Fibroblast of peridontal ligament (primary cell): ENCODE measurements at regions not wholly inside any gene's neighbourhood (a gene's known extent, or its start where the extent isn't known, plus 50 kb on each side); places are given as distances from the start of the nearest gene placed in this dataset.
A peak's percentile ranks its signal among the peaks of the same experiment; 100 is the strongest.

Source experiments
- DNase-seq: peaks from one replicate; pipeline ENCODE4 v3.0.0-alpha.2; 2010; ENCODE audit errors: extremely low read depth

DNA sequence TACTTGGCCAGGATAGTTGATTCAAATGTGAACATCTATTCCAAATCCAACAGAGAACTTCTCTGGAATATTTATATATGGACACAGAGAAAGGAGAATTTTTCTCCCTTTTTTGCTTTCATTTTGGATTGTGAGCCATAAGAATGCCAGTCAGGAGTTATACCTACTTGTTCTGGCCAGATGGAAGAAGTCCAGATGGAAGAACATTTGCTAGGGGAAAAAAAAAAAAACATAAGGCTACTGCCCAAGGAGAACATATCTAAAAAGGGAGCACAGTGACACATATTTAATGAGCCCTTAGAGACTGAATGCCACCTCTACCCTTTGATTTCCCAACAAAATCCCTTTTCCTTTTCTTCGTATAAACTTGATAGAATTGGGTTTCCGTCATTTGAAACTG lies 61.7 kb upstream of the PPP2R2B start:
- no peak for DNase-seq

DNA sequence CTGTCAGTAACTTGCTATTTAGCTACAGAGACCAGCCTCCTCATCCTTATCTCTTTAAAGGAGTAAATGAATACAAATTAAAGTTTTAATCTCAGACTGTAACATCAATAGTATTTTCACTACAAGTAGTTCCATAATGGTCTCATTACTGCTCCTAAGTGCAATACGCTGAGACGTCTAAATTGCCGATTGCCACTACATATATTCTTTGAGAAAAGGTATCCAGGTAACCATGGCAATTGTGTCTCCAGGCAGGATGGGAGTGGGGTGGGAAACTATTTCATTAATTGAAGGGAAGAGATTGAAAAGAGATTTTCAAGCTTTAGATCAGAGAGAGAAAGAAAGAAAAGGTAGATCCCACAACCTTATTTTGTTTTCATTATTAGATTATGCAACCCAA lies 65.5 kb upstream of the PPP2R2B start:
- no peak for DNase-seq

DNA sequence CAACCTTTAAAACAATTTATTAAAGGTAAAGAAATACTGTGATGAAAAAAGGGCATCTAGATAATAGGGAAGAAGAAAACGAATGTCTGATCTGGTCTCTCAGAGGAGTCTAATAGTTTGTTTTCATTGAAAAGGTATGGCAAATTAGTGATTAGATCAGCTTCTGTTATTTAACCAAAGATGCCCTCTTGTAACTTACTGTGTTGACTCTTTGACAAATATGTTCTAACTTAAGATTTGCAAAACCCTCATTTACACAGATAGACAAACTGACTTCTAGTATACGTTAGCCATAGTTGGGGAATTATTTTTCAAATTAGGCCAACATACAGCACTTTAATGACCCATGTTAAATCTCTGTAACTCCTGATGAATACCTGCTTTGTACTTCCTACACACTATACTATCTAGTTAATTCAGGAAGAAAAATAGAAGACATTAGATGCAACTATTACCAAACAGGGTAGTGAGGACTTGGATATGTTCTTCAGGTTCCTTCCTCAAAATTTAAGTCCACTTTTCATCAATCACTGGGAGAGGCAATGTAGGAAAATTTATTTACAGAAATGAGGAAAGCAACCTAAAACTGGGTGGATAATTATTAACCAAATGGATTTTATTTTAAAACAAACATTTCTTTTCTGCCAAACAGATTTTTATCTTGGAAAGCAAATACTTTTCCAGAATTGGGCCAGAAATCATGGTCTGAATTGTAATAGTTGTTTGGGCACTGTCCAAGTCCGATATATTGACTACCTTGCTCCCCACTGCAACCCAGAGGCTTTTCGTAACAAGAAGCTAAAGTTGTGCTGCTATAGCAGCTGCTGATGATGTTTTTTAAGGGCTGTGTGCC lies 66.4 kb upstream of the PPP2R2B start:
- DNase-seq = no peak

DNA sequence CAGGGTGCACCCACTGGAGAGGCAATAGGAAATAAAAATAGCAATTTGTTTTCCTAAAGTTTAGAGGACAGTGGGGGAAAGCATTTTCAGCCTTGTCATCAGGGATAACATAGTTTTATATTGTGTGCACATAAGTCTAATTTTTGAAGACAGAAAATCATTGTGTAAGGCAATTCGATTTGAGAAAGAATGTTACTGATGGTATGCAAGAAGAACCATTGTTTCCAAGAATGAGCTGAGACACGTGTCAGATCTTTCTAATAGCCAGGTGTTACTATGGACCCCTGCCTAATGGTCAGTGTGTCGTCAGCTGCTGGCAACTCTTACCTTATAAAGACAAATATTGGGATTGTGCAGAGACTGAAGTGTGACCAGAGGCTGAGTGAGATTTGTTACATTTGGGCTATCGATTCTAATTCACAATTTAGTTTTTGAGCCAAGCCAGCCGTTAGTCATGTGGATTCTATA lies 67.1 kb upstream of the PPP2R2B start:
- no peak for DNase-seq

DNA sequence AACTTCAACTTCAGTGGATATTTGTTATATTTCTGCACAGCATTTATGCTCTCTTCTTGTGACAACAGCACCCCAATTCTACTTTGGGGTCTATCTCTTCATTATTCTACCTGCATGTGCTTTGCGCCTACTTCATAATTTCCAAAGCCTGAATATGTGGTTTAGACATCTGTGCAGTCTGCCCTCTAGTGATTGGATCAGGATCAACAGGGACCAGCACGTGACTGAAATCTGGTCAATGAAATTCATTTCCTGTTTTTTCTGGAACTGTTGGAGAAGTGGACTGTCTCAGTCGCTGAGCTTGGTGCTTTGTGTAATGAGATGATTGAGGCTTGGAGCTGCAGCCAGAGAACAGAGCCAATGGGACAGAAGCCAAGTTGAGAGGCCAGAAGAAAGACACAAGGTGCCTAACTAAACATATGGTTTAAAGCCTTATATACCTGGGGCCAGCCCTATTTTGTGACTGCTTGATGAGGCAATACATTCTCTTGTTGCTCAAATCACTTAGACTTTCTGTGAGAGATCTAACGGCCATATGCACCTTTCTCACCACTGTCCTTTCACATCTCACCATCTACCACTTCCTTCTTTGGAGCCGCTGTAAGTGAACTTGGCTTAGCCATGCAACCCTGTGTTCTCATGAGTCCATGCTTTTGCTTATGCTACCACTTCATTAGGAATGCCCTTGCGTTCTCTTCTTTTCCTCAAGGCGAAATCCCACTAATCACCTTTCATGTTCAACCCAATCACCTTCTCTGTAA lies 68.8 kb upstream of the PPP2R2B start:
- no peak for DNase-seq

DNA sequence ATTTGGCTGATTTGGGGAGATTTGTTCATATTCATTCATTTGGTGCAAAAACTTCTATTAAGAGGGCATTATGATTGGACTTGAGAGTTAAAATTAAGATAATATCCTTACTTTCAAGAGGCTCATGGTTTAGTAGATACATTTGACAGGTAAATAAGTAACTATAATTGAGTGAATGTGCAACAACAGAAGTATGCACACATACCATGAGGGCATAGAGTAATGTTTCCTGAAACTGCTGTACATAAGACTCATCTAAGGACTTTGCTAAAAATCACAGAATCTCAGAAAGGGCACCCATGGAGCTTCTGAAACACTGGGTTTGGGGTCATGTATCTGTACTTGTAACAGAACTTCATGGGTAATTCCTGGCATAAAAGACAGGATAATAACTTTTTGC lies 70.1 kb upstream of the PPP2R2B start:
- DNase-seq = no peak

DNA sequence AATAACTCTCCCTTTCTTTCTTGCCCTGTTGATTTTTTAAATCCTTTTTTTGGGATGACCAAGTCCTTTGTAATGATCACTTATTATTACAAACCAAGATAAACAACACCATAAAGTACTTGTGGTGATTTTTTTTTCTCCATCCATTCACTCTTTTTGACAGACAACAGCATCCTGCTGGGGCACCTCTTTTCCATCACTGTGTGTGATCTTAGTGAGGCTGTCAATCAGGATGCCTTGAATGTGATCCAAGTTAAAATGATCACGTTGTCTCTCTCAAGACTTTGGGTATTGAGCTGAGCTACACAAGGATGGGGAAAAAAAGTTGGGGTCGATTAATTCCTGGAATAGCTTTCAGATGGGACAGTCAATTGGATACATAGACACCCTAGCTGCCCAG lies 73.6 kb upstream of the PPP2R2B start:
- no peak for DNase-seq

DNA sequence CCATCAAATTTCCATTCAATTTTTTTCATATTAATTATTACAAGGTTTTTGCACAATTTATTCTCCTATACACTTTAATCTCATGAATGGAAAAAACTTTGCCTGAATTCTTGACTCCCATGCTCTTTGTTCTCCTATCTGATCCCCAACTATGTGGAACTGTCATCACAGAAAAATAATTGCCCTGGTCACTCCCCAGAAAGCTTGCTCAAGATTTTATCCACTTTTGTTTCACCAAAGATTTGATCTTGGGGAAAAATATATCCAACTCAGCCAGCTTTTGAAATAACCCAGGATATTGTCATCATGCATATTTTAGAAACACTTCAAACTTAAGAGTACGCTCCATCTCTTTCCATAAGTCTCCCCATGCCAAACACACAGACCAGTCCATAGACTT lies 77.7 kb upstream of the PPP2R2B start:
- DNase-seq = no peak

DNA sequence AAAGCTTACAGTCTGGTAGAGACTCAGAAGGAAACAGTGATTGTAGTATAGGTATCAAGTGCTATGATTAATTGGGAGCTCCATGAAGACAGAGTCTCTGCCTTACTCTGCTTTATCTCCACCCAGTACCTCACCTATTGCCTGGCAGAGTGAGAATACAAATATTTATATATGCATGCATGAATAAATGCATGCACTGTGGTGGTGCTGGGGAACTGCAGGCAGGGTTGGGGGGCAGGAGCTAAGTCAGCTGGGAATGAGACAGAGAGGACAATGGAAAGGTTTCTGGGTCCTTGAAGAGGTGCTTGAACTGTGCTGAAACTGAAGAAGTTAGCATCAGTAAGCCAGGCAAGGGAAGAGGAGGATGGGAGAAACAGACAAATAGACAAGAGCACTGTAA lies 80.8 kb upstream of the PPP2R2B start:
- no peak for DNase-seq

DNA sequence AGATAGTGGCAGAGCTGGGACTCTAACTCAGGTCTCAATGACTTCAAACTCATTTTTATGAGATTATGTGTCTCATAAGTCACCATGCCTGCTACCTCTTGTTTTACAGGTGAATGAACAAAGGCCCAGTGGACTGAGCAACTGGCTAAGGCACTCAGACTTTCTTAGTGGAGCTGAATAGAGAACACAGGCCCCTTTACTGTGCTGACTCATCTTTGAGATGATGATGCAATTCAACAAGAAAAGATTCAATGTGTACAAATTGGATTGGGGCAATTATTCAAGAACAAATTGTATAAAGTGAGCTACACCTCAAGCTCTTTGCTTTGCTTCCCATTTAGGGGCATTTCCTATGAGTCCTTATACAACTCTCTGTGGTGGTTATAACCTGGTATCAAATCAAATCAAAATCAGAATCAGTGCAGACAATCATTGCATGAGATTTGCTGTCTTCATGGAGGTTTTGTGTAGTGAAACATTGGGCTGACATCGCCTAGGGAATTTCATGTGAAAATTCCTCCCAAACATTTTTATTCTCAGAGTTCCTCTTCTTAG lies 84.3 kb upstream of the PPP2R2B start:
- peak; percentile 3 for DNase-seq

DNA sequence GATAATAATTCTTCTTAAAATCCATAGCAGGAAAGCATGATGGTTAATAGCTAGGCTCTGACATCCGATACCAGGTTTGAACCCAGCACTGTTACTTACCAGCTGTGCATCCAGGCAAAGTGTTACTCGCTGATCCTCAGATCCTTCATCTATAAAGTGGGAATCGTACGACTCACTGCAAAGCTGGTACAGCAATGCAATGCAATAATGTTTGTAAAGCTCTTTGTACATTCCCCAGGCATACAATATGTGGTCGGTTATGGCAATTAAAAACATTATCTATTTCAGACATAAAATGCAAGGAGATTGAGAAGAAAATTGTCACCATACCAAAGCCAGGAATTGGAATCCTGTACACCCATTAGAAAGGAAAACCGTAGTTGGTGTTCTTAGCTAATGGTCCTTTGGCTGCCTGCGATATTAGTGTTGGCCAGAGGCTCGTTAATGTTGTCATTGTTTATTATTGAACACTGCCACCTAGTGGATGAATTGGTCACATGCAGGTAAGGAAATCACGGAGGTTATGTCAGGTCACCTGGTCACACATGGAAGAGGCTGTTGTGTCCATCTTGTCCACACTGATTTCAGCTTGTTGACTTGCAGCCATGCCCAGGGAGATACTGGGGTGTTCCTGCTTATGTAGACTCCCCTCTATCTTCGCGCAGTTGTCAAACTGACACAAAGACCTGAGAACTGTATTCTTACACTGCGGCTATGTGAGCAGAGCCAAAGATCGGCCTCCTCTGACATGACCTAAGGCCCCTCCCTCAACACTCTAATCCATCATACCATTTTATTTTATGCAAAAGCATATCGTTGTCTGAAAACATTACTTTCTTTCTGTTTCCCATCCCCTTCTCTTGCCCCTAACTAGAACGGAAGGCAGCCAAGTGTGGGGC lies 87.5 kb upstream of the PPP2R2B start:
- DNase-seq = peak; percentile 71

DNA sequence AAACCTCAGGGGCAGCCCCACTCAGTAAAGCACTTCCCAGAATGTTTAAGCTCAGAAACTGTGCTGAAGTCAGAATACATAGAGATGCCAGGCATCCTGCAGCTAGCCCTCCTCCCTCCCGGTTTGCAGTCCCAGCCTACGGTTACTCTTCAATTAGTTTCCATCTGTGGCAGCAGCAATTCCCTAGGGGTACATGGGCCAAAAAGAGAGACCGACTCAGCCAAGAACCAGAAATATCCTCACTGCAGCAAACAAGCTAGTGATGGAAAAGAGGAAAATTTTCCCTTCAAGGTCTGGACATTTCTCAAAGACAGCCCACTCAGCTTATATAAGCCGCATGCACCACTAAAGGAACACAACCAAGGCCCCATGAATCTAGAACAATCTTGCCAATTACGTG lies 89.1 kb upstream of the PPP2R2B start:
- no peak for DNase-seq

DNA sequence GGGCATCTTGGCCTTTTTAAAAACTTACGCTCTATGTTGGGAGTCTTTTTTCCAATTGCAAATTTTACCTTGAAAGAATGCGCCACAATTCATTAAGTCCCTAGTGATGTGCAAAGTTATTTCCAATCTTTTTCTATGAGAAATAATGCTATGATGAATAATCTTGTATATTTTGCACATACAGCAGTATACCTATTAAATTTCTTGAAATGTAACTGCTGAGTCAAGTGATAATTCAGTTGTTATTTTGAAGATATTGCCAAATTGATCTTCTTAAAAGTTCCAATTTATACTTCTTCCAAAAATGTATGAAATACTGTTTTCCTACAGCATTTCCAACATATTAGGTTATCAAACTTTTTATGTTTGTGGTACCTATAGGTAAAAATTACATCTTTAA lies 92.8 kb upstream of the PPP2R2B start:
- no peak for DNase-seq

DNA sequence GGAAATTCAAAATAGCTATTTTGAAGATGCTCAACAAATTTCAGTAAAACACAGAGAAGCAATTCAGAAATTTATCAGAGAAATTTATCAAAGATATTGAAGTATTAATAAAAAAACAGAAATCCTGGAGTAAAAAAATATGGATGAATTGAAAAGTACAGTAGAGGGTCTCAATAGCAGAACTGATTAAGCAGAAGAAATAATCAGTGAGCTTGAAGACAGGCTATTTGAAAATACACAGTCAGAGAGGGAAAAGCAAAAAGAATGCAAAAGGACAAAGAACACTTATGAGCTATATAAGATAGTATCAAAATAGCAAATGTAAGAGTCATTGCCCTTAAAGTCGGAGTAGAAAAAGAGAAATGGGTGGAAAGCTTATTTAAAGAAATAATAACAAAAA lies 107.9 kb upstream of the PPP2R2B start:
- DNase-seq = no peak

DNA sequence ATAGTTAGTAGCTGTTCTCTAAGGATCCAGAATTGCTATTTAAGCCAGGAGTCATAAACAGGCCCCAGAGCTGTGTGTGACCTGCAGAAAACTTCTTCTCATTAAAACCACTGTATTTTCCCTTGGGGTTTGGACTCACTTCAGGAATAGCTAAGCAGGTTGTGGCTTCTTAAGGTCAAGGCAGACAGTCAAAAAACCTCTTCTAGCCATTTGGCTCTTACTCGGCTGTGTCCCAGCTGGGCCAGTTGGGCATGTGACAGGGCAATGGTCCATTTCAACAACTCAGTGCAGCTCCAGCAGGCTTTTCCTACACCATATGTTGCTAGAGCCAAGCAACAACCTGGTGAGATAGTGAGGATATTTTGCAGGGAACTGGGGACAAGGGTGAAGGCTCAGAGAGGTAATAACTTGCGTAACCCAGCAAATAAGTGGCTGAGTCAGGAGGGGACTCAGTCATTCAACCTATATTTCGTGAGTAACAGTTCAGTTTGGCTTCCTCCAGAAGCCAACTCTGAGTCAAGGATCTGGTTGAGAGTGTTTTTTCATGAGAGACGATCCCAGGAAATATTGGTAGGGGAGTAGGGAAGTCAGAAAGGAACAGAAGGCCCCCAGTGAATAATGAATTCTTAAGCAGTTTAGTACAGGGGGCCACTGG lies 115.4 kb upstream of the PPP2R2B start:
- DNase-seq = no peak

DNA sequence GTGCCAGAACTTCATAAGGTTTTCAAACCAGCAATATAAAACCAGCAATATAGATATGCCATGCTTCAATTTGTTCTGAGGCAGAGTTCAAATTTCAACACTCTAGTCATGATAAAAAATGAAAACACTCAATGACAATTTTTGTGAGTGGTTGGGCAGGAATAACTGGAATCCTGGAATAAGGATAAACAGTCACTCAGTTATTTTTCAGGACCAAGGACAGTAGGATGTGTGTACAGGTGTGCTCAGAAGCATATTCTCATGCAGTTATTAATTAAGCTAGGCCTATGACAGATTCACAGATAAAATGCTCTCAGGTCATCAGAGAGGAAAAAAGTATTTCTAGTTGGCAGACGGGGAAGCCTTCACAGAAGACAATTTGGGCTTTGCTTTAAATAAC lies 117.3 kb upstream of the PPP2R2B start:
- no peak for DNase-seq

DNA sequence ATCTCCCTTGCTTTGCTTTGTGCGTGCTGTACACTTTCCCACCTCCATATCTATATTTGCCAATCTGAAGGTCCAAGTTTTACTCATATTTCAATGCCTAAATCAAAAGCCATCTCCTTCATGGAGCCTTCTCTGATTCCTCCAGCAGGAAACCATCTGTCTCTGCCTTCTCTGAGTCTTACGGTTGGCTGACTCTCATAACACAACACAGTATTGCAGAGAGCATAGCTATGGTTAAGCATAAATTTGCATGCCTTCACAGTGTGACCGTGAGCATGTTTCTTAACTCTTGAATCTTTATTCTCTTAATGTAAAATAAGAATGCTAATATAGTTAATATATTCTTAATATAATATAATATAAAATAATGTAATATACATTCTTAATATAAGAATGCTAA lies 136.8 kb upstream of the PPP2R2B start:
- no peak for DNase-seq

DNA sequence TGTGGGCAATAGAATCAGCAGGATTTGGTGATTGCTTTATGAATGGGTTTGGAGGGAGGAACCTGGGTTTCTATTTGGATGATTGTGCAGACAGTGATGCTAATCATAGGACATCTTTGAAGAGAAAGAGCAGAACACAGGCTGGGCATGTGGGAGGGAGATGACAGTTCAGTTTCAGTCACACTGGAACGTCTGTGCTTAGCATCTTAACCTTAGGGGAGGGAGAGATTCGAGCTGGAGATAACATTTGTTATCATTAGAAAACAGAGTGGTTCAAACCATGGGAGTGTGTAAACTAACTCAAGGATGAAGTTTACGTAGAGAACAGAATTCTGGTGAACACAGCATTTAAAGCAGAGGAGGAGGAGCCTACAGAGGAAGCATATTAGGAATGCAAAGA lies 138.6 kb upstream of the PPP2R2B start:
- DNase-seq = no peak

DNA sequence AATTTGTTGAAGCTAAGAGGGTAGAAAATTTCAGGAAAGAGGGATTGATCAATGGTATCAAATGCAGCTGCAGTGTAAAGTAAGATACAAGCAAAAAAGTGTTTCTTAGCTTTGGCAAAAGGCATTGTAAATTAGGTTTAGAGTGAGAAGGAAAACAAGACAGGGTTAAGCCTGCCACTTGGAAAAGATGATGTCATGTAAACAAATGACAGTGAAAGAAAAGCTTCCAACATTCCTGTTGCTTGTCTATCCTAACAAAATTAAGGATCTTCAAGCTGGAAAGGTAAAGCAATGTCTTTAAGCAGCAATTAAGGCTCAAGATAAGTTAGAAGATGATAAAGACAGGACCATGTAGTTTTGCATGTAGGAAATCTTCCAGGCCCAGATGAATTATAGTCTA lies 139.1 kb upstream of the PPP2R2B start:
- DNase-seq = no peak

DNA sequence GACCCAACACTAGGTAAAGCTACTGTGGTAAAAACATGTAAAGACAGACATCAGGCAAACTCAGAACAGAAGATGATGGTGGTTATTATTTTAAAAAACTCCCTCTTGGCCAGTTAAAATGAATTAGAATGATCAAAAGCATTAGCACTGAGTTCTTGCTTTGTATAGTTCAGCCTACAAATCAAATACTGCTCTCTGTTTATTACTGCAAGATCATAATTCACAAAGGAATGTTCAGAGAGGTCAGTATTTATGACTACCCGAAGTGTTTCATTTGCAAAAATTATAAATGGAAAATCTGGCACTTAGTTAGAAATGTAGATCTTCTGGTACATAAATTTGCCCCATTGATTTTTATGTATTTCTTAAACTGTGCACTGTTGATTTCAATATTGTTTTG lies 140.3 kb upstream of the PPP2R2B start:
- DNase-seq = no peak

DNA sequence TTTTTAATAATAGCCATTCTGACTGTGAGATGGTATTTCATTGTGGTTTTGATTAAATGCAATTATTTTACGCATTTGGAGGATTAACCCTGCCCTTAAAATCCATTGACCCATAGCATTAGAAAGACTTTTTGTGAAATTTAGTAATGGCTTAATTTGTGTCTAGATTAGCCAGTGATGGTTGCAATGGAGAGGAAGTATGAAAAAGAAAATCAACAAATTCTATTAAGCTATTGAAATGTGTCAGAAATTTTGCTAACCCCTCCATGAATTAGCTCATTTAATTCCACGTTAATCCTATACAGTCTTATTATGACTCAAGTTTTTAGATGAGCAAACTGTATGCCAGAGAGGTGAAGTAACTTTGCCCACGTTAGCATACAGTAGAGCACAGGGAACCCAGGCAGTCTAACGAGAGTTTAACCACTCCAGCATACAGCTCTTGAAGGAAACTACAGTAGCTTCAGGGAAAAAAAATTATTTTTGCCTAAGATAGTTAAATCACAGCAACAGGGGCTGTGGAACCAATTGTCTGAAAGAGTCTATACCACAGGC lies 158.2 kb upstream of the PPP2R2B start:
- DNase-seq = no peak
